Smooth muscle cell (in vitro differentiated cells): ENCODE measurements at regions not wholly inside any gene's neighbourhood (a gene's known extent, or its start where the extent isn't known, plus 50 kb on each side); places are given as distances from the start of the nearest gene placed in this dataset.

Experiments used
- DNase-seq: peaks from one replicate; lab custom pipeline; 2025; ENCODE audit not compliant: unreplicated experiment; lab: John Stamatoyannopoulos, UW
- H2AFZ ChIP-seq: fragments of 200-600 bp; sonication (generic); 2 replicates; pipeline ENCODE4 v1.6.0; 2016; ENCODE audit warnings: antibody characterized with exemption, low read depth, mild to moderate bottlenecking
- H3F3A ChIP-seq: fragments of 200-600 bp; sonication (generic); 2 replicates; pipeline ENCODE4 v1.6.0; 2017; ENCODE audit warnings: antibody characterized with exemption, low read depth
- H3K27ac ChIP-seq: fragments of 200-600 bp; sonication (generic); 2 replicates; pipeline ENCODE4 v1.5.1; 2016; ENCODE audit warnings: low read depth, mild to moderate bottlenecking
- H3K27me3 ChIP-seq: fragments of 200-600 bp; sonication (generic); 2 replicates; pipeline ENCODE4 v1.6.1; 2016; ENCODE audit warnings: low read depth, mild to moderate bottlenecking
- H3K36me3 ChIP-seq: fragments of 200-600 bp; sonication (generic); 2 replicates; pipeline ENCODE4 v1.5.1; 2016; ENCODE audit warnings: low read depth
- H3K4me1 ChIP-seq: fragments of 200-600 bp; sonication (generic); 2 replicates; pipeline ENCODE4 v1.5.1; 2016; ENCODE audit warnings: low read depth
- H3K4me2 ChIP-seq: fragments of 200-600 bp; sonication (generic); 2 replicates; pipeline ENCODE4 v1.6.0; 2016; ENCODE audit warnings: mild to moderate bottlenecking
- H3K4me3 ChIP-seq: fragments of 200-600 bp; sonication (generic); 2 replicates; pipeline ENCODE4 v1.5.1; 2016; ENCODE audit warnings: mild to moderate bottlenecking
- H3K79me2 ChIP-seq: fragments of 200-600 bp; sonication (generic); 2 replicates; pipeline ENCODE4 v1.6.0; 2016; ENCODE audit warnings: low read depth, mild to moderate bottlenecking
- H3K9ac ChIP-seq: fragments of 200-600 bp; sonication (generic); 2 replicates; pipeline ENCODE4 v1.6.0; 2016; ENCODE audit warnings: low read depth
- H3K9me3 ChIP-seq: fragments of 200-600 bp; sonication (generic); replicated peaks from 2 replicates; pipeline ENCODE4 v1.5.1; 2016; ENCODE audit warnings: low read depth
- H4K20me1 ChIP-seq: fragments of 200-600 bp; sonication (generic); 2 replicates; pipeline ENCODE4 v1.6.0; 2016; ENCODE audit warnings: low read depth
- CTCF ChIP-seq: fragments of 200-600 bp; sonication (generic); IDR thresholded peaks from 2 replicates; pipeline ENCODE4 v1.5.1; 2017; ENCODE audit warnings: borderline replicate concordance, mild to moderate bottlenecking, antibody characterized with exemption; ENCODE audit not compliant: insufficient read depth, poor library complexity, severe bottlenecking
- WGBS: methylation state at CpG from one replicate; pipeline ENCODE4 v1.1.7; 2016; ENCODE audit warnings: low lambda C conversion rate; 5-methylcytosine and 5-hydroxymethylcytosine counted together

- TF ChIP-seq CTCF: no peak
- Histone ChIP-seq H3K27me3 (no peaks in the 10 kb centered on the region), H2AFZ (no peak overlapping the region), H3F3A (no peaks in the 10 kb centered on the region), H3K36me3 (no peaks in the 10 kb centered on the region), H3K27ac (no peak overlapping the region), H3K9ac (no peak overlapping the region), H3K4me1 (no peaks in the 10 kb centered on the region), H3K4me2 (no peak overlapping the region), H3K79me2 (no peaks in the 10 kb centered on the region), H4K20me1 (no peaks in the 10 kb centered on the region), H3K4me3 (no peak overlapping the region), H3K9me3 (no peaks in the 10 kb centered on the region)
- DNase-seq: no peak
- 88% methylated on average over 2 of the region's 2 CpGs for WGBS
Measured at GRCh38 chr13:90701264-90701663, 646.2 kb upstream of the MIR17HG start.

- Histone ChIP-seq H3K27me3 (no peaks in the 10 kb centered on the region), H3K9ac (no peak overlapping the region), H3K4me1 (no peaks in the 10 kb centered on the region), H3K4me2 (no peak overlapping the region), H3K27ac (no peak overlapping the region), H3K36me3 (no peaks in the 10 kb centered on the region), H3K4me3 (no peak overlapping the region), H3K9me3 (no peaks in the 10 kb centered on the region), H4K20me1 (no peaks in the 10 kb centered on the region), H3F3A (no peaks in the 10 kb centered on the region), H2AFZ (no peak overlapping the region), H3K79me2 (no peaks in the 10 kb centered on the region)
- no peak for DNase-seq
- no peak for TF ChIP-seq CTCF
- 90% methylated on average over 5 of the region's 5 CpGs for WGBS
Measured at GRCh38 chr13:90702050-90702449, 645.4 kb upstream of the MIR17HG start.

- no peaks in the 10 kb centered on the region for H3K9me3 ChIP-seq
- H3K27me3 ChIP-seq: no peaks in the 10 kb centered on the region
- H3K4me2 ChIP-seq: no peak overlapping the region
- H3K4me3 ChIP-seq: no peak overlapping the region
- no peak overlapping the region for H3K9ac ChIP-seq
- no peak for DNase-seq
- H3F3A ChIP-seq: no peaks in the 10 kb centered on the region
- no peaks in the 10 kb centered on the region for H4K20me1 ChIP-seq
- no peak overlapping the region for H2AFZ ChIP-seq
- 95% methylated on average over 4 of the region's 4 CpGs for WGBS
- H3K4me1 ChIP-seq: no peaks in the 10 kb centered on the region
- H3K36me3 ChIP-seq: no peaks in the 10 kb centered on the region
- TF ChIP-seq CTCF: no peak
- H3K27ac ChIP-seq: no peak overlapping the region
- H3K79me2 ChIP-seq: no peaks in the 10 kb centered on the region
Measured at GRCh38 chr13:90706631-90707030, 640.9 kb upstream of the MIR17HG start.

GRCh38 chr13:90708128-90708527 lies 639.4 kb upstream of the MIR17HG start:
- TF ChIP-seq CTCF: no peak

More at GRCh38 chr13:90708128-90708527, 639.4 kb upstream of the MIR17HG start:
- H3F3A ChIP-seq: no peaks in the 10 kb centered on the region
- H3K4me1 ChIP-seq: no peaks in the 10 kb centered on the region
- WGBS: 92% methylated on average over 1 of the region's 1 CpG
- no peaks in the 10 kb centered on the region for H3K9me3 ChIP-seq
- H3K4me3 ChIP-seq: no peak overlapping the region
- H3K9ac ChIP-seq: no peak overlapping the region
- no peaks in the 10 kb centered on the region for H3K79me2 ChIP-seq
- H2AFZ ChIP-seq: no peak overlapping the region
- no peak for DNase-seq
- H3K36me3 ChIP-seq: no peaks in the 10 kb centered on the region
- H3K27me3 ChIP-seq: no peaks in the 10 kb centered on the region
- H3K4me2 ChIP-seq: no peak overlapping the region
- no peaks in the 10 kb centered on the region for H4K20me1 ChIP-seq
- H3K27ac ChIP-seq: no peak overlapping the region
